DOHH2 (cell line): ENCODE measurements at regions not wholly inside any gene's neighbourhood (a gene's known extent, or its start where the extent isn't known, plus 50 kb on each side); places are given as distances from the start of the nearest gene placed in this dataset.

Experiments
- EZH2phosphoT487 ChIP-seq: fragments of 200-600 bp; sonication (generic); IDR thresholded peaks from 2 replicates; pipeline ENCODE4 v1.6.1; 2017; ENCODE audit warnings: borderline replicate concordance, mild to moderate bottlenecking, antibody characterized with exemption, low read length, moderate library complexity, mixed read lengths
- TF ChIP-seq, protein P1 (sequence below): fragments of 200-600 bp; sonication (generic); IDR thresholded peaks from one replicate; pipeline ENCODE4 v1.5.1; 2014; ENCODE audit warnings: antibody characterized with exemption, mild to moderate bottlenecking, low read depth, low read length; ENCODE audit not compliant: poor library complexity, severe bottlenecking

DNA sequence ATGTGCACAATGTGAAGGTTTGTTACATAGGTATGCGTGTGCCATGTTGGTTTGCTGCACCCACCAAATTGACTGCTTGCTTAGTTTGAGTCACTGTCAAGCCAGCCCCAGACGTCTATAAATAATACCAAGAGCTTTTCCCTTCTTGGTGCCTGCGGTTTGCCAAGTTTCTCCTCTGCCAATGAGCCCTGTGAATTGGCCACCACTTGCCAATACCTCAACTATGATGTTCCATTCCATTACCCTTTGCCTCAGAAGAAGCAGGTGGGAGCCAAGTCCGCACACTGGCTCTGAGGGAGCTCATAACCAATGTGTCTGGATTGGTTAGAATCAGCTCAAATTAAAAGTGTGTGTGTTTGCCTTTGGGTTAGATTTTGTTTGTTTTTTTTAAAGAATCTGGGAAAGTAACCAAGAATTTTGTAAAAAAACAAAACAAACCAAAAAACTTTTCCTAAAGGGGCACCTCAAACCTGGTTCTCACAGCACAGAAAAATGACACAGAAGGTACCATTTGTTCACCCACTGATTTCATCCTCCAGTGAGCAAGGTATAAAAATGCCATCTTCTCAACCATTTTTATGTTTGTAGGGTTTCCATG lies 209.3 kb upstream of the PRNP start:
- TF ChIP-seq, protein P1, sequence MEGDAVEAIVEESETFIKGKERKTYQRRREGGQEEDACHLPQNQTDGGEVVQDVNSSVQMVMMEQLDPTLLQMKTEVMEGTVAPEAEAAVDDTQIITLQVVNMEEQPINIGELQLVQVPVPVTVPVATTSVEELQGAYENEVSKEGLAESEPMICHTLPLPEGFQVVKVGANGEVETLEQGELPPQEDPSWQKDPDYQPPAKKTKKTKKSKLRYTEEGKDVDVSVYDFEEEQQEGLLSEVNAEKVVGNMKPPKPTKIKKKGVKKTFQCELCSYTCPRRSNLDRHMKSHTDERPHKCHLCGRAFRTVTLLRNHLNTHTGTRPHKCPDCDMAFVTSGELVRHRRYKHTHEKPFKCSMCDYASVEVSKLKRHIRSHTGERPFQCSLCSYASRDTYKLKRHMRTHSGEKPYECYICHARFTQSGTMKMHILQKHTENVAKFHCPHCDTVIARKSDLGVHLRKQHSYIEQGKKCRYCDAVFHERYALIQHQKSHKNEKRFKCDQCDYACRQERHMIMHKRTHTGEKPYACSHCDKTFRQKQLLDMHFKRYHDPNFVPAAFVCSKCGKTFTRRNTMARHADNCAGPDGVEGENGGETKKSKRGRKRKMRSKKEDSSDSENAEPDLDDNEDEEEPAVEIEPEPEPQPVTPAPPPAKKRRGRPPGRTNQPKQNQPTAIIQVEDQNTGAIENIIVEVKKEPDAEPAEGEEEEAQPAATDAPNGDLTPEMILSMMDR, result no peak
- no peak for TF ChIP-seq EZH2phosphoT487
